ENCODE measurements at regions not wholly inside any gene's neighbourhood (a gene's known extent, or its start where the extent isn't known, plus 50 kb on each side); places are given as distances from the start of the nearest gene placed in this dataset.

DNA sequence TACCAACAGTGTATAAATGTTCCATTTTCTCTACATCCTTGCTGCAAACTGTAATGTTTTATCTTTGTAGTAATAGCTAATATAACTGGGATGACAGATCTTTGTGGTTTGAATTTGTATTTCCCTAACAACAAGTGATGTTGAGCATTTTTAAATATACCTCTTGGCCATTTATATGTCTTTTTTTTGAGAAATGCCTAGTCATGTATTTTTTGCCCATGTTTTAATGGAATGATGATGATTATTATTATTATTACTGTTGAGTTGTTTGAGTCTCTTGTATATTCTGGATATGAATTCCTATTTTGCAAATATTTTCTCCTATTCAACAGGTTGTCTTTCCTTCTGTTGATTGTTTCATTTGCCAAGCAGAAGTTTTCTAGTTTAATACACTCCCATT lies 654.9 kb downstream of the ZPLD1 start:
- Histone ChIP-seq H3K23me2 (ENCODE audit: insufficient read length, low read depth, low read length, poor library complexity, severe bottlenecking) (no peaks in the 10 kb centered on the region), H2AFZ (ENCODE audit: low read length) (no peak overlapping the region), H3K14ac (ENCODE audit: insufficient read depth, low read length) (no peak overlapping the region), H2BK20ac (ENCODE audit: low read depth, low read length, poor library complexity, severe bottlenecking) (no peak overlapping the region), H3K56ac (ENCODE audit: insufficient read length, low read depth, low read length) (no peak overlapping the region), H2BK15ac (ENCODE audit: low read depth, low read length) (no peak overlapping the region), H3K23ac (ENCODE audit: insufficient read length, low read depth, low read length) (no peak overlapping the region), H4K8ac (replicated peaks; ENCODE audit: insufficient read length, low read depth, low read length) (no peak overlapping the region), H4K5ac (ENCODE audit: insufficient read length, low read depth, low read length) (no peak overlapping the region), H3K79me2 (ENCODE audit: insufficient read depth, low read length) (no peaks in the 10 kb centered on the region), H2BK5ac (ENCODE audit: insufficient read length, low read length) (no peak overlapping the region), H3K9me3 (ENCODE audit: control insufficient read depth, low read depth, low read length) (no peaks in the 10 kb centered on the region), H3K4me1 (ENCODE audit: insufficient read depth, low read length) (no peaks in the 10 kb centered on the region; the same call in 1 of the 2 replicates), H2BK120ac (ENCODE audit: low read depth, low read length, poor library complexity, severe bottlenecking) (no peak overlapping the region), H2BK12ac (ENCODE audit: insufficient read length, low read depth, low read length) (no peak overlapping the region), H3T11ph (ENCODE audit: low read length) (no peak overlapping the region), H3K4me2 (ENCODE audit: insufficient read depth, insufficient read length, low read length) (no peak overlapping the region), H3K27me3 (ENCODE audit: insufficient read depth, low read length) (no peaks in the 10 kb centered on the region), H4K20me1 (ENCODE audit: control insufficient read depth, insufficient read depth, insufficient read length) (no peaks in the 10 kb centered on the region), H3K18ac (ENCODE audit: insufficient read length, low read depth, low read length) (no peak overlapping the region), H3K27ac (ENCODE audit: insufficient read length, low read depth, low read length) (no peak overlapping the region), H3K4ac (ENCODE audit: low read depth, low read length) (no peak overlapping the region), H4K91ac (ENCODE audit: insufficient read length, low read depth, low read length) (no peak overlapping the region), H2AK5ac (ENCODE audit: insufficient read length, low read length) (no peak overlapping the region), H3K9ac (ENCODE audit: extremely low read depth, insufficient read length, low read length) (no peak overlapping the region), H3K79me1 (ENCODE audit: insufficient read depth, low read depth, low read length, poor library complexity, severe bottlenecking) (no peaks in the 10 kb centered on the region)
- H3K27ac Mint-ChIP-seq: no peak overlapping the region
- peaks cover 4 to 5% of the 10 kb centered on the region in 2 experiments; a peak in 1 of 5 replicates for H3K9me3 Mint-ChIP-seq
- peaks cover 1% of the 10 kb centered on the region; the same call in 1 of the 2 replicates for H3K27me3 Mint-ChIP-seq (ENCODE audit: low read depth)
- TF ChIP-seq, protein P1, sequence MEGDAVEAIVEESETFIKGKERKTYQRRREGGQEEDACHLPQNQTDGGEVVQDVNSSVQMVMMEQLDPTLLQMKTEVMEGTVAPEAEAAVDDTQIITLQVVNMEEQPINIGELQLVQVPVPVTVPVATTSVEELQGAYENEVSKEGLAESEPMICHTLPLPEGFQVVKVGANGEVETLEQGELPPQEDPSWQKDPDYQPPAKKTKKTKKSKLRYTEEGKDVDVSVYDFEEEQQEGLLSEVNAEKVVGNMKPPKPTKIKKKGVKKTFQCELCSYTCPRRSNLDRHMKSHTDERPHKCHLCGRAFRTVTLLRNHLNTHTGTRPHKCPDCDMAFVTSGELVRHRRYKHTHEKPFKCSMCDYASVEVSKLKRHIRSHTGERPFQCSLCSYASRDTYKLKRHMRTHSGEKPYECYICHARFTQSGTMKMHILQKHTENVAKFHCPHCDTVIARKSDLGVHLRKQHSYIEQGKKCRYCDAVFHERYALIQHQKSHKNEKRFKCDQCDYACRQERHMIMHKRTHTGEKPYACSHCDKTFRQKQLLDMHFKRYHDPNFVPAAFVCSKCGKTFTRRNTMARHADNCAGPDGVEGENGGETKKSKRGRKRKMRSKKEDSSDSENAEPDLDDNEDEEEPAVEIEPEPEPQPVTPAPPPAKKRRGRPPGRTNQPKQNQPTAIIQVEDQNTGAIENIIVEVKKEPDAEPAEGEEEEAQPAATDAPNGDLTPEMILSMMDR (conservative IDR thresholded peaks at IDR 0.05): no peak
- H3K4me1 Mint-ChIP-seq: no peaks in the 10 kb centered on the region
- no peak for DNase-seq
- no peak overlapping the region for H3K4me3 Mint-ChIP-seq
- H3K36me3 Mint-ChIP-seq (ENCODE audit: insufficient read depth in 1 of 3, low read depth in 3 of 3): no peaks in the 10 kb centered on the region; a peak in 1 of 7 replicates
